ENCODE measurements at regions not wholly inside any gene's neighbourhood (a gene's known extent, or its start where the extent isn't known, plus 50 kb on each side); places are given as distances from the start of the nearest gene placed in this dataset.

DNA sequence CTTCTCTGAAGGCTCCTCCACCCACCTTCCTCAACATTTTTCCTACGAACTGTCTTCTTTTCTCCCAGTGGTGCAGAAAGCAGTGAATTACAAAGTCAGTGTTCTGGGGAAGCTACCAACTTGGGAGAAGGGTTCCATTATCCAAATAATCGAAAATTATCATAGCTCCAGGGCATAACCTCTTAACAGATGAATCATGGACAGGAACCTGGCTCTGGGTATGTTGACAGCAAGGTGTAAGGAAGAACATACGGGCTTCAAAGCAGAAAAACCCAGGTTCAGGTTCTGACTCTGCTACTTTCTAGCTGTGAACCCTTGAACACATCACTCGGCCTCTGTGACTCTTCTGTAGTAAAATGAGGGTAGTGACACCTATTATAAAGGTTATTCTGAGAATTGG lies 351.3 kb downstream of the ENC1 start:
- ChIA-PET CTCF (no interaction called here), POLR2A (no interaction called here)
- Histone ChIP-seq H3K4me1 (ENCODE audit: control insufficient read depth, insufficient read depth, low read length) (no peaks in the 10 kb centered on the region), H3K27ac (ENCODE audit: extremely low read depth, low read depth, low read length) (no peak overlapping the region), H3K9me3 (ENCODE audit: control insufficient read depth, insufficient read depth, low read depth, low read length) (no peaks in the 10 kb centered on the region), H3K36me3 (ENCODE audit: control insufficient read depth in 2 of 2, insufficient read depth in 1 of 2, low read length in 2 of 2) (no peaks in the 10 kb centered on the region), H3K4me3 (ENCODE audit: low read depth, low read length) (no peak overlapping the region)
- no peak for TF ChIP-seq YY1 (tag by site-specific recombination; IDR thresholded peaks at IDR 0.05)

- Histone ChIP-seq H3K27ac (ENCODE audit: extremely low read depth, low read depth, low read length) (no peak overlapping the region), H3K4me3 (ENCODE audit: low read depth, low read length) (no peak overlapping the region), H3K4me1 (ENCODE audit: control insufficient read depth, insufficient read depth, low read length) (no peaks in the 10 kb centered on the region), H3K9me3 (ENCODE audit: control insufficient read depth, insufficient read depth, low read depth, low read length) (no peaks in the 10 kb centered on the region), H3K36me3 (ENCODE audit: control insufficient read depth in 2 of 2, insufficient read depth in 1 of 2, low read length in 2 of 2) (no peaks in the 10 kb centered on the region)
- ChIA-PET POLR2A (no interaction called here), CTCF (interaction anchor here (0.7 kb wide), 1 partner anchor 219 kb away, joined by 4 read pairs; no protein-coding TSS in a partner anchor)
- TF ChIP-seq, protein P1, sequence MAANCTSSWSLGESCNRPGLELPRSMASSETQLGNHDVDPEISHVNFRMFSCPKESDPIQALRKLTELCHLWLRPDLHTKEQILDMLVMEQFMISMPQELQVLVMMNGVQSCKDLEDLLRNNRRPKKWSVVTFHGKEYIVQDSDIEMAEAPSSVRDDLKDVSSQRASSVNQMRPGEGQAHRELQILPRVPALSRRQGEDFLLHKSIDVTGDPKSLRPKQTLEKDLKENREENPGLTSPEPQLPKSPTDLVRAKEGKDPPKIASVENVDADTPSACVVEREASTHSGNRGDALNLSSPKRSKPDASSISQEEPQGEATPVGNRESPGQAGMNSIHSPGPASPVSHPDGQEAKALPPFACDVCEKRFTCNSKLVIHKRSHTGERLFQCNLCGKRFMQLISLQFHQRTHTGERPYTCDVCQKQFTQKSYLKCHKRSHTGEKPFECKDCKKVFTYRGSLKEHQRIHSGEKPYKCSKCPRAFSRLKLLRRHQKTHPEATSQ (tag by site-specific recombination; IDR thresholded peaks at IDR 0.05): no peak
- TF ChIP-seq KLF9 (tag by site-specific recombination; IDR thresholded peaks at IDR 0.05; ENCODE audit: low read depth): no peak
- TF ChIP-seq ZNF354C (tag by site-specific recombination; IDR thresholded peaks at IDR 0.05; ENCODE audit: borderline replicate concordance, low read depth): no peak
- no peak for TF ChIP-seq ZNF670 (tag by site-specific recombination; IDR thresholded peaks at IDR 0.05; ENCODE audit: low read depth)
- TF ChIP-seq ZNF184 (tag by site-specific recombination; IDR thresholded peaks at IDR 0.05): no peak
- TF ChIP-seq ZNF416 (tag by site-specific recombination; IDR thresholded peaks at IDR 0.05): no peak
- TF ChIP-seq ZNF473 (tag by site-specific recombination; IDR thresholded peaks at IDR 0.05): no peak
- TF ChIP-seq ZSCAN30 (tag by site-specific recombination; IDR thresholded peaks at IDR 0.05): no peak
- no peak for TF ChIP-seq ZNF311 (tag by site-specific recombination; IDR thresholded peaks at IDR 0.05; ENCODE audit: borderline replicate concordance)
- TF ChIP-seq ZNF76 (tag by site-specific recombination; IDR thresholded peaks at IDR 0.05; ENCODE audit: borderline replicate concordance, low read depth): no peak
- TF ChIP-seq ZNF140 (tag by site-specific recombination; IDR thresholded peaks at IDR 0.05): no peak
- TF ChIP-seq PRDM2 (tag by site-specific recombination; IDR thresholded peaks at IDR 0.05; ENCODE audit: borderline replicate concordance): no peak
- TF ChIP-seq ZNF350 (tag by site-specific recombination; IDR thresholded peaks at IDR 0.05): no peak
- no peak for TF ChIP-seq ZNF174 (tag by site-specific recombination; IDR thresholded peaks at IDR 0.05)
- TF ChIP-seq AEBP2 (tag by site-specific recombination; IDR thresholded peaks at IDR 0.05; ENCODE audit: borderline replicate concordance): no peak
These were observed 351.9 kb downstream of the ENC1 start for GRCh38 chr5:74288448-74289108.

Data from HEK293 (cell line).